GM12892 (cell line): ENCODE measurements at regions not wholly inside any gene's neighbourhood (a gene's known extent, or its start where the extent isn't known, plus 50 kb on each side); places are given as distances from the start of the nearest gene placed in this dataset.

ENCODE experiments used
- POLR2AphosphoS5 ChIP-seq: IDR thresholded peaks from 2 replicates; pipeline ENCODE4 v1.6.1; 2011; ENCODE audit warnings: low read depth, low read length, control low read depth
- TAF1 ChIP-seq: IDR thresholded peaks from 2 replicates; pipeline ENCODE4 v1.6.1; 2011; ENCODE audit warnings: low read depth, mild to moderate bottlenecking, control low read depth, low read length, borderline replicate concordance

- TF ChIP-seq POLR2AphosphoS5 (no peak), TAF1 (no peak)
These were observed 141.8 kb downstream of the SOCS6 start for GRCh38 chr18:70430501-70431173.
